Activated CD4-positive, alpha-beta T cell treated with anti-CD3 and anti-CD28 coated beads, Interleukin-2, amount 10 ng/mL, durations not matched to agents 7 days and 5 days (primary cell): ENCODE measurements at regions not wholly inside any gene's neighbourhood (a gene's known extent, or its start where the extent isn't known, plus 50 kb on each side); places are given as distances from the start of the nearest gene placed in this dataset.
A peak's percentile ranks its signal among the peaks of the same experiment; 100 is the strongest.

Experiments used
- CTCF ChIA-PET: fragments of 350-600 bp; sonication (Branson Sonifier 250); formaldehyde crosslinking; loops from one replicate; lab custom pipeline; 2021; ENCODE audit warnings: antibody characterized with exemption; lab: Charles Lee
- POLR2A ChIA-PET: fragments of 350-600 bp; sonication (Branson Sonifier 250); formaldehyde crosslinking; loops from one replicate; lab custom pipeline; 2021; ENCODE audit warnings: antibody characterized with exemption; lab: Charles Lee
- DNase-seq: peaks from one replicate; pipeline ENCODE4 v3.0.0-alpha.2; 2020
- H3K27ac Mint-ChIP-seq: one replicate; pipeline ENCODE4 v1.8.0; 2021; ENCODE audit warnings: mild to moderate bottlenecking, moderate library complexity, mixed read lengths
- H3K27me3 Mint-ChIP-seq: one replicate; pipeline ENCODE4 v1.8.0; 2021; ENCODE audit warnings: mixed read lengths
- H3K36me3 Mint-ChIP-seq: one replicate; pipeline ENCODE4 v1.8.0; 2021; ENCODE audit warnings: low read depth, mixed read lengths
- H3K4me1 Mint-ChIP-seq: one replicate; pipeline ENCODE4 v1.8.0; 2021; ENCODE audit warnings: mixed read lengths
- H3K4me3 Mint-ChIP-seq: one replicate; pipeline ENCODE4 v1.8.0; 2021; ENCODE audit warnings: mild to moderate bottlenecking, moderate library complexity, mixed read lengths
- H3K9me3 Mint-ChIP-seq: one replicate; pipeline ENCODE4 v1.8.0; 2021; ENCODE audit warnings: mixed read lengths

DNA sequence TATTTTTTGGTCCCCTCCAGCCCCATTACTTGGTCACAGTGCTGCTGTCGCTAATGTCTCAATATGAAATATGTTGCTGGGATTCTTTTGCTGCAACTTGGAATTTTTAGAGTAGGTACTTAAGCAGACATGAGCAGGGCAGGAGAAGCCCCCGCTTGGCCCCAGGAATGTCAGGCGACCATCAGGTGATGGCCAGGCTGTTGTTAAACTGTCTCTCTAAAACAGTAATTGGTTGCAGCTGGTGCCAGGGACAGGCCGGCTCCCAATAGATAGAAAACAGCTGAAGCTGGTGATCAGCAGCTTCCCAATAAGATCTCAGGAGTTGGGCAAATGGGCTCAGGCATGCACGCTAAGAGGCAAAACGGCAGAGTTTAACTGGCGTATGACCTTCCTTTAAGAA is 329.9 kb upstream of the TBL1XR1 start:
- POLR2A ChIA-PET, result no interaction called here
- DNase-seq, result no peak
- Mint-ChIP-seq H3K9me3 (peaks cover 11% of the 10 kb centered on the region), H3K4me3 (no peak overlapping the region), H3K36me3 (peaks cover 4% of the 10 kb centered on the region), H3K27me3 (no peaks in the 10 kb centered on the region), H3K27ac (no peak overlapping the region), H3K4me1 (peaks cover 10% of the 10 kb centered on the region)
- CTCF ChIA-PET, result interaction anchor here (0.6 kb wide), 1 partner anchor 16 kb away, joined by 3 read pairs; no protein-coding TSS in a partner anchor

- no peak for DNase-seq
- ChIA-PET CTCF (no interaction called here), POLR2A (no interaction called here)
- peaks cover 10% of the 10 kb centered on the region for H3K4me1 Mint-ChIP-seq
- H3K4me3 Mint-ChIP-seq, result no peak overlapping the region
- H3K27me3 Mint-ChIP-seq, result no peaks in the 10 kb centered on the region
- peaks cover 11% of the 10 kb centered on the region for H3K9me3 Mint-ChIP-seq
- no peak overlapping the region for H3K27ac Mint-ChIP-seq
- H3K36me3 Mint-ChIP-seq, result peaks cover 4% of the 10 kb centered on the region
These were observed 331.2 kb upstream of the TBL1XR1 start for GRCh38 chr3:177528306-177529070.

- H3K4me3 Mint-ChIP-seq, result no peak overlapping the region
- peaks cover 11% of the 10 kb centered on the region for H3K9me3 Mint-ChIP-seq
- no peak for DNase-seq
- no peaks in the 10 kb centered on the region for H3K27me3 Mint-ChIP-seq
- ChIA-PET POLR2A (no interaction called here), CTCF (interaction anchor here (0.6 to 1.1 kb wide), 6 partner anchors 9 to 614 kb away, joined by 3 to 4 read pairs (median 3); no protein-coding TSS in a partner anchor)
- peaks cover 6% of the 10 kb centered on the region for H3K4me1 Mint-ChIP-seq
- peaks cover 4% of the 10 kb centered on the region for H3K36me3 Mint-ChIP-seq
- H3K27ac Mint-ChIP-seq, result no peak overlapping the region
These were observed 331.8 kb upstream of the TBL1XR1 start for GRCh38 chr3:177529071-177529550.

GRCh38 chr3:177529716-177530335 is 332.5 kb upstream of the TBL1XR1 start:
- peaks cover 11% of the 10 kb centered on the region for H3K9me3 Mint-ChIP-seq
- ChIA-PET POLR2A (no interaction called here), CTCF (interaction anchor here (0.6 to 1.1 kb wide), 6 partner anchors 9 to 613 kb away, joined by 3 to 4 read pairs (median 3); no protein-coding TSS in a partner anchor)
- no peaks in the 10 kb centered on the region for H3K27me3 Mint-ChIP-seq
- H3K4me3 Mint-ChIP-seq, result no peak overlapping the region
- peaks cover 5% of the 10 kb centered on the region for H3K4me1 Mint-ChIP-seq
- DNase-seq, result no peak
- peaks cover 4% of the 10 kb centered on the region for H3K36me3 Mint-ChIP-seq
- no peak overlapping the region for H3K27ac Mint-ChIP-seq

GRCh38 chr3:177530908-177531307 is 333.6 kb upstream of the TBL1XR1 start:
- Mint-ChIP-seq H3K9me3 (peaks cover 8% of the 10 kb centered on the region), H3K27ac (no peak overlapping the region), H3K36me3 (peaks cover 4% of the 10 kb centered on the region), H3K27me3 (no peaks in the 10 kb centered on the region), H3K4me3 (no peak overlapping the region), H3K4me1 (peaks cover 4% of the 10 kb centered on the region)
- DNase-seq, result no peak
- CTCF ChIA-PET, result no interaction called here
- POLR2A ChIA-PET, result no interaction called here

GRCh38 chr3:177536873-177537272 is 339.6 kb upstream of the TBL1XR1 start:
- no peak for DNase-seq
- H3K27ac Mint-ChIP-seq, result peak overlapping the region; percentile 42
- POLR2A ChIA-PET, result no interaction called here
- H3K4me1 Mint-ChIP-seq, result peaks cover 42% of the 10 kb centered on the region
- H3K36me3 Mint-ChIP-seq, result peaks cover 13% of the 10 kb centered on the region
- H3K4me3 Mint-ChIP-seq, result no peak overlapping the region
- no peaks in the 10 kb centered on the region for H3K27me3 Mint-ChIP-seq
- peaks cover 7% of the 10 kb centered on the region for H3K9me3 Mint-ChIP-seq
- CTCF ChIA-PET, result interaction anchor here (1.2 kb wide), 1 partner anchor 154 kb away, joined by 3 read pairs; no protein-coding TSS in a partner anchor

DNA sequence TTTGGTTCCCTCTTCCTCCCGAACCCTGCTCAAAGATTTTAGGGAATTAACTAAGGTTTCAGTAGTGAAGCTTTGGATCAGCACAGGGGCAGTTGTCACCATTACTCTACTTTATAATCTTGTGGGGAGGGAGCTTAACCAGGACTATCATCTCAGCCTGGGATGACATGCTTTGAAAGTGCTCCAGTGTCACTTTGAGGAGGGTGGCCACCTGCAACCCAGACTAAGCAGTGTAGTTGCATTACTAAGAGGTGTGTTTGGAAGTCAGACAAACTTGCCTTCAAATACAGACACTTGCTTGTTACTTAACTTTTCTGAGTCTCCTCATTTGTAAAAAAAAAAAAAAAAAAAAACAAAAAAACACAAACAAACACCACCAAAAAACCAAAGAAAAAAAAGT is 340.3 kb upstream of the TBL1XR1 start:
- Mint-ChIP-seq H3K4me3 (no peak overlapping the region), H3K27ac (peak overlapping the region; percentile 89), H3K36me3 (peaks cover 13% of the 10 kb centered on the region), H3K27me3 (no peaks in the 10 kb centered on the region), H3K4me1 (peaks cover 42% of the 10 kb centered on the region), H3K9me3 (peaks cover 7% of the 10 kb centered on the region)
- ChIA-PET POLR2A (no interaction called here), CTCF (no interaction called here)
- no peak for DNase-seq

- Mint-ChIP-seq H3K9me3 (peaks cover 7% of the 10 kb centered on the region), H3K4me3 (peak overlapping the region; percentile 52), H3K27ac (peak overlapping the region; percentile 89), H3K4me1 (peaks cover 42% of the 10 kb centered on the region), H3K27me3 (no peaks in the 10 kb centered on the region), H3K36me3 (peaks cover 13% of the 10 kb centered on the region)
- POLR2A ChIA-PET, result no interaction called here
- no peak for DNase-seq
- CTCF ChIA-PET, result interaction anchor here (0.6 kb wide), 4 partner anchors 9 to 834 kb away, joined by 3 to 4 read pairs (median 3); no protein-coding TSS in a partner anchor
These were observed 340.9 kb upstream of the TBL1XR1 start for GRCh38 chr3:177538048-177538749.

- H3K36me3 Mint-ChIP-seq, result peaks cover 13% of the 10 kb centered on the region
- H3K4me3 Mint-ChIP-seq, result peak overlapping the region; percentile 52
- H3K9me3 Mint-ChIP-seq, result peaks cover 7% of the 10 kb centered on the region
- peaks cover 42% of the 10 kb centered on the region for H3K4me1 Mint-ChIP-seq
- ChIA-PET CTCF (interaction anchor here (0.6 to 0.8 kb wide), 5 partner anchors 10 to 835 kb away, joined by 3 to 4 read pairs (median 3); no protein-coding TSS in a partner anchor), POLR2A (no interaction called here)
- peak overlapping the region; percentile 89 for H3K27ac Mint-ChIP-seq
- peak; percentile 54 for DNase-seq
- no peaks in the 10 kb centered on the region for H3K27me3 Mint-ChIP-seq
These were observed 341.8 kb upstream of the TBL1XR1 start for GRCh38 chr3:177538750-177539730.

DNA sequence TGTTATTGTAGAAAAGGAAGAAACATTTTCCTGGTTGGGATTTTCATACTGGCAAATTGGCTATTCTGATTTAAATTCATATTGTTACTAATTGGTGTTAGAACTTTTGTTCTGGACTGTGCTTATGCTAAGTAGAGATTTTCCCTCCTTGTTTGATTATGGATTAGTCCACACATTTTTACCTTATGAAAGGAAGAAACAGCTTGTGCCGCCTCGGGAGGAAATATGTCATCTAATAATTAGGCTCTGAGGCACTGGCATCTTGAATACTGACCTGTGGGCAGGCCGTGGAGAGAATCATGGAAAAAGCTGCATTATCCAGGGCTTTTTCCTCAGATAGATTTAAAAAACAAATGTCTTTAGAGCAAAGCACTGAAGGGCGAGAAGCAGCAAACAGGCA is 344.3 kb upstream of the TBL1XR1 start:
- ChIA-PET CTCF (no interaction called here), POLR2A (no interaction called here)
- Mint-ChIP-seq H3K36me3 (peaks cover 11% of the 10 kb centered on the region), H3K27ac (no peak overlapping the region), H3K27me3 (no peaks in the 10 kb centered on the region), H3K4me1 (peaks cover 43% of the 10 kb centered on the region), H3K4me3 (no peak overlapping the region), H3K9me3 (peaks cover 10% of the 10 kb centered on the region)
- DNase-seq, result no peak

GRCh38 chr3:177545964-177546363 is 348.7 kb upstream of the TBL1XR1 start:
- Mint-ChIP-seq H3K27me3 (no peaks in the 10 kb centered on the region), H3K27ac (peak overlapping the region; percentile 16), H3K4me1 (peaks cover 23% of the 10 kb centered on the region), H3K9me3 (peaks cover 7% of the 10 kb centered on the region), H3K36me3 (peaks cover 3% of the 10 kb centered on the region), H3K4me3 (no peak overlapping the region)
- DNase-seq, result no peak
- CTCF ChIA-PET, result interaction anchor here (2.7 kb wide), 1 partner anchor 12 kb away, joined by 8 read pairs; no protein-coding TSS in a partner anchor
- POLR2A ChIA-PET, result no interaction called here
